GM12878 (cell line): ENCODE measurements at regions not wholly inside any gene's neighbourhood (a gene's known extent, or its start where the extent isn't known, plus 50 kb on each side); places are given as distances from the start of the nearest gene placed in this dataset.
A peak's percentile ranks its signal among the peaks of the same experiment; 100 is the strongest.

Experiments
- ATAC-seq: fragments of 200-7000 bp; cut with Tn5 transposase; 3 replicates; pipeline ENCODE4 v1.9.1; 2020; ENCODE audit warnings: mild to moderate bottlenecking, moderate library complexity
- BruUV-seq: library from RNA; stranded (reverse); fragments of 400-500 nt; replicated peaks from 2 replicates; lab custom pipeline; 2021; lab: Mats Ljungman, UMichigan
- CTCF ChIA-PET: fragments of 300-600 bp; sonication (Branson Sonifier 250); formaldehyde crosslinking; extraction: SDS; loops from one replicate; lab custom pipeline; 2021; ENCODE audit warnings: inconsistent platforms; lab: Yijun Ruan, JAX
- POLR2A ChIA-PET: fragments of 350-600 bp; formaldehyde crosslinking; extraction: SDS; loops from one replicate; lab custom pipeline; 2021; ENCODE audit warnings: inconsistent platforms; lab: Charles Lee
- RAD21 ChIA-PET: fragments of 300-600 bp; sonication (Branson Sonifier 250); formaldehyde crosslinking; loops from one replicate; lab custom pipeline; 2023; ENCODE audit warnings: antibody characterized with exemption; ENCODE audit not compliant: unreplicated experiment; lab: Charles Lee
- SMC1A ChIA-PET: fragments of 300-600 bp; sonication (Branson Sonifier 250); formaldehyde crosslinking; loops from one replicate; lab custom pipeline; 2023; ENCODE audit not compliant: unreplicated experiment, uncharacterized antibody; lab: Charles Lee
- DNase-seq: peaks from one replicate; pipeline ENCODE4 v3.0.0-alpha.2; 2011; ENCODE audit warnings: low read depth, low spot score
- FAIRE-seq: peaks from 3 replicates; lab custom pipeline; 2011; peaks lifted over from hg19 to GRCh38; lab: Jason Lieb, UNC
- H2AFZ ChIP-seq: 2 replicates; pipeline ENCODE4 v1.6.0; 2011; ENCODE audit warnings: low read depth, low read length, control low read depth; ENCODE audit not compliant: control insufficient read depth
- H3K27ac ChIP-seq: 2 replicates; pipeline ENCODE4 v1.5.1; 2011; ENCODE audit warnings: control low read depth; ENCODE audit not compliant: control insufficient read depth, insufficient read depth
- H3K27me3 ChIP-seq, 2 experiments: replicated peaks in 1 of 2; 2 replicates each; pipeline versions ENCODE4 v1.6.0 to v1.6.1; 2011; ENCODE audit warnings: low read length in 1 of 2; ENCODE audit not compliant: control insufficient read depth in 2 of 2, insufficient read depth in 2 of 2
- H3K36me3 ChIP-seq, 2 experiments: 2 replicates each; pipeline ENCODE4 v1.5.1; 2011; ENCODE audit warnings: low read length in 1 of 2; ENCODE audit not compliant: control insufficient read depth in 2 of 2, insufficient read depth in 2 of 2
- H3K4me1 ChIP-seq: 2 replicates; pipeline ENCODE4 v1.6.1; 2011; ENCODE audit warnings: mild to moderate bottlenecking, low read length, moderate library complexity, mixed read lengths; ENCODE audit not compliant: control insufficient read depth, insufficient read depth
- H3K4me2 ChIP-seq: 2 replicates; pipeline ENCODE4 v1.6.0; 2011; ENCODE audit warnings: control low read depth; ENCODE audit not compliant: control insufficient read depth, insufficient read depth
- H3K4me3 ChIP-seq: fragments of 200-600 bp; sonication (generic); 2 replicates; pipeline ENCODE4 v1.5.1; 2016
- H3K79me2 ChIP-seq: 2 replicates; pipeline ENCODE4 v1.6.0; 2011; ENCODE audit warnings: low read length; ENCODE audit not compliant: control insufficient read depth, insufficient read depth
- H3K9ac ChIP-seq: 2 replicates; pipeline ENCODE4 v1.8.0; 2011; ENCODE audit warnings: low read length, control low read depth, mixed read lengths; ENCODE audit not compliant: control insufficient read depth, insufficient read depth
- H3K9me3 ChIP-seq: replicated peaks from 3 replicates; pipeline ENCODE4 v1.5.1; 2011; ENCODE audit warnings: mild to moderate bottlenecking, low read length; ENCODE audit not compliant: control insufficient read depth, insufficient read depth
- H4K20me1 ChIP-seq: 2 replicates; pipeline ENCODE4 v1.6.0; 2011; ENCODE audit not compliant: control insufficient read depth, insufficient read depth
- BCL11A ChIP-seq: IDR thresholded peaks from 2 replicates; pipeline ENCODE4 v1.6.1; 2011; ENCODE audit warnings: low read depth, low read length
- CUX1 ChIP-seq: IDR thresholded peaks from 2 replicates; pipeline ENCODE4 v1.6.1; 2012; ENCODE audit warnings: improper control_type of control experiment, low read depth, low read length; ENCODE audit not compliant: insufficient replicate concordance
- IKZF1 ChIP-seq: fragments of 450-650 bp; conservative IDR thresholded peaks from 2 replicates; pipeline ENCODE4 v1.6.1; 2017; ENCODE audit warnings: antibody characterized with exemption, mild to moderate bottlenecking
- IKZF2 ChIP-seq, 2 experiments: fragments of 450-650 bp; IDR thresholded peaks; 2 replicates each; pipeline ENCODE4 v1.6.1; 2017; ENCODE audit warnings: mild to moderate bottlenecking in 2 of 2, moderate library complexity in 2 of 2
- MAX ChIP-seq: IDR thresholded peaks from 2 replicates; pipeline ENCODE4 v1.6.1; 2012; ENCODE audit warnings: low read depth, low read length, improper control_type of control experiment
- MTA2 ChIP-seq: fragments of 450-650 bp; IDR thresholded peaks from 2 replicates; pipeline ENCODE4 v1.6.1; 2016; ENCODE audit warnings: low read depth, mild to moderate bottlenecking, moderate library complexity
- NFIC ChIP-seq: IDR thresholded peaks from 2 replicates; pipeline ENCODE4 v1.6.1; 2012; ENCODE audit warnings: low read depth, mild to moderate bottlenecking, inconsistent platforms, low read length, moderate library complexity
- NR2C2 ChIP-seq: IDR thresholded peaks from 2 replicates; pipeline ENCODE4 v1.6.1; 2011; ENCODE audit warnings: borderline replicate concordance, low read depth; ENCODE audit not compliant: control insufficient read depth, insufficient read length
- RAD21 ChIP-seq: IDR thresholded peaks from 2 replicates; pipeline ENCODE4 v1.6.1; 2011; ENCODE audit warnings: mild to moderate bottlenecking, low read depth, low read length, moderate library complexity; ENCODE audit not compliant: insufficient read depth
- RCOR1 ChIP-seq: conservative IDR thresholded peaks from 2 replicates; pipeline ENCODE4 v1.6.1; 2012; ENCODE audit warnings: low read depth, low read length, improper control_type of control experiment
- SMC3 ChIP-seq: IDR thresholded peaks from 2 replicates; pipeline ENCODE4 v1.6.1; 2011; ENCODE audit warnings: low read length, improper control_type of control experiment, borderline replicate concordance
- WGBS: methylation state at CpG from one replicate; pipeline ENCODE4 v1.1.6; 2016; ENCODE audit warnings: low lambda C conversion rate; ENCODE audit not compliant: insufficient replicate concordance, insufficient coverage; ENCODE audit errors: missing lambda C conversion rate; 5-methylcytosine and 5-hydroxymethylcytosine counted together
- in situ Hi-C: fragments of 300-500 bp; cut with MboI; formaldehyde crosslinking; loops from 9 replicates; pipeline ENCODE4 v1.14.3; 2018; ENCODE audit warnings: mixed read lengths
- intact Hi-C: fragments of 100-400 bp; cut with micrococcal nuclease; formaldehyde crosslinking; loops from one replicate; pipeline ENCODE4 v1.14.2; 2022; ENCODE audit not compliant: unreplicated experiment
- TF ChIP-seq, protein P1 (sequence below): fragments of 150-350 bp; IDR thresholded peaks from 2 replicates; pipeline ENCODE4 v1.6.1; 2016; ENCODE audit warnings: low read depth, low read length
- TF ChIP-seq, protein P2 (sequence below): fragments of 450-650 bp; IDR thresholded peaks from 2 replicates; pipeline ENCODE4 v1.6.1; 2017; ENCODE audit warnings: borderline replicate concordance

DNA sequence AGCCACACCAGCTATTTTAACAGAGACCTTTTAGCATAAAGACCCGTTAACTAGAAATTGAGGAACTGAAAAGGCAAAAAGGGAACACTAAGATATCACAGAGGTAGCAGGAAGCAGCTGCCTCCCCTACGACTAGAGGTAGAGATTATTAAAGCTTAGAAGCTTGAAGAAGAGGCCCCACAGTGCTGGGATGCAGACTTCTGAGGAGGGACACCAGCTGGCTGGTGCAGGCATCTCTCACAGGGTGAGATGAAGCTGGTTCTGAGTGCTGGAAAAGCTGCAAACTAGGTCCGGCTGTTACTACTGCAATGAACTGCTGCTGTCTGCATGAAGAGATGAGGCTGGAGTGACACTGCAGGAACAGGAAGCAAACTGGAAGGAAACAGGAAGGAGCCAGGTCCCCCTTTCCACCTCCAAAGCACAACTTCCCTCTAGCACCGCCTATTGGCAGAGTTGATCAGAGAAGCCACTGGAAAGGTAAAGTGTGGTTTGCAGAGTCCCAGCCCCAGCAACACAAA, 61.2 kb upstream of the MRPS9 start:
- SMC1A ChIA-PET: interaction anchor here (0.9 to 1.9 kb wide), 10 partner anchors 8 to 133 kb away, joined by 3 to 8 read pairs (median 4); partner anchors contain the start of gene MRPS9
- ATAC-seq: peak; percentile 98
- CTCF ChIA-PET: interaction anchor here (0.9 to 1.7 kb wide), 8 partner anchors 13 to 143 kb away, joined by 3 to 6 read pairs (median 4); no protein-coding TSS in a partner anchor
- Histone ChIP-seq H3K27ac (no peak overlapping the region), H3K4me2 (0 out of 2 replicates have a peak overlapping the region, but pooled peaks have one; percentile 55), H3K9me3 (no peaks in the 10 kb centered on the region), H3K9ac (no peak overlapping the region), H3K79me2 (no peaks in the 10 kb centered on the region), H2AFZ (peak overlapping the region; percentile 55), H3K36me3 (no peaks in the 10 kb centered on the region), H3K27me3 (no peaks in the 10 kb centered on the region), H4K20me1 (no peaks in the 10 kb centered on the region), H3K4me1 (peaks cover 19% of the 10 kb centered on the region), H3K4me3 (no peak overlapping the region)
- RAD21 ChIA-PET: interaction anchor here (1.1 to 1.5 kb wide), 5 partner anchors 36 to 345 kb away, joined by 3 to 7 read pairs (median 4); partner anchors contain the start of gene MRPS9
- peak; percentile 91 for FAIRE-seq
- DNase-seq: peak; percentile 62
- no TSS peak for BruUV-seq
- in situ Hi-C loops (no loop called here), intact Hi-C loops (no loop called here)
- 2% methylated on average over 4 of the region's 4 CpGs for WGBS
- POLR2A ChIA-PET: interaction anchor here (0.5 kb wide), 1 partner anchor 68 kb away, joined by 4 read pairs; no protein-coding TSS in a partner anchor
- TF ChIP-seq SMC3 (peak; percentile 12; the same call in 1 of the 2 replicates), RAD21 (peak; percentile 39), BCL11A (peak; percentile 53; the same call in 1 of the 2 replicates), RCOR1 (peak; percentile 67; the same call in 1 of the 2 replicates), IKZF2 (IDR thresholded peaks at IDR 0.05) (peak; percentile 46 to 51; a peak in 3 of 4 replicates), NR2C2 (no peak), MAX (no peak), MTA2 (peak; percentile 51), NFIC (peak; percentile 39; the same call in 1 of the 2 replicates), IKZF1 (peak; percentile 82), CUX1 (no peak)
- TF ChIP-seq, protein P1, sequence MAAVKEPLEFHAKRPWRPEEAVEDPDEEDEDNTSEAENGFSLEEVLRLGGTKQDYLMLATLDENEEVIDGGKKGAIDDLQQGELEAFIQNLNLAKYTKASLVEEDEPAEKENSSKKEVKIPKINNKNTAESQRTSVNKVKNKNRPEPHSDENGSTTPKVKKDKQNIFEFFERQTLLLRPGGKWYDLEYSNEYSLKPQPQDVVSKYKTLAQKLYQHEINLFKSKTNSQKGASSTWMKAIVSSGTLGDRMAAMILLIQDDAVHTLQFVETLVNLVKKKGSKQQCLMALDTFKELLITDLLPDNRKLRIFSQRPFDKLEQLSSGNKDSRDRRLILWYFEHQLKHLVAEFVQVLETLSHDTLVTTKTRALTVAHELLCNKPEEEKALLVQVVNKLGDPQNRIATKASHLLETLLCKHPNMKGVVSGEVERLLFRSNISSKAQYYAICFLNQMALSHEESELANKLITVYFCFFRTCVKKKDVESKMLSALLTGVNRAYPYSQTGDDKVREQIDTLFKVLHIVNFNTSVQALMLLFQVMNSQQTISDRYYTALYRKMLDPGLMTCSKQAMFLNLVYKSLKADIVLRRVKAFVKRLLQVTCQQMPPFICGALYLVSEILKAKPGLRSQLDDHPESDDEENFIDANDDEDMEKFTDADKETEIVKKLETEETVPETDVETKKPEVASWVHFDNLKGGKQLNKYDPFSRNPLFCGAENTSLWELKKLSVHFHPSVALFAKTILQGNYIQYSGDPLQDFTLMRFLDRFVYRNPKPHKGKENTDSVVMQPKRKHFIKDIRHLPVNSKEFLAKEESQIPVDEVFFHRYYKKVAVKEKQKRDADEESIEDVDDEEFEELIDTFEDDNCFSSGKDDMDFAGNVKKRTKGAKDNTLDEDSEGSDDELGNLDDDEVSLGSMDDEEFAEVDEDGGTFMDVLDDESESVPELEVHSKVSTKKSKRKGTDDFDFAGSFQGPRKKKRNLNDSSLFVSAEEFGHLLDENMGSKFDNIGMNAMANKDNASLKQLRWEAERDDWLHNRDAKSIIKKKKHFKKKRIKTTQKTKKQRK: no peak
- TF ChIP-seq, protein P2, sequence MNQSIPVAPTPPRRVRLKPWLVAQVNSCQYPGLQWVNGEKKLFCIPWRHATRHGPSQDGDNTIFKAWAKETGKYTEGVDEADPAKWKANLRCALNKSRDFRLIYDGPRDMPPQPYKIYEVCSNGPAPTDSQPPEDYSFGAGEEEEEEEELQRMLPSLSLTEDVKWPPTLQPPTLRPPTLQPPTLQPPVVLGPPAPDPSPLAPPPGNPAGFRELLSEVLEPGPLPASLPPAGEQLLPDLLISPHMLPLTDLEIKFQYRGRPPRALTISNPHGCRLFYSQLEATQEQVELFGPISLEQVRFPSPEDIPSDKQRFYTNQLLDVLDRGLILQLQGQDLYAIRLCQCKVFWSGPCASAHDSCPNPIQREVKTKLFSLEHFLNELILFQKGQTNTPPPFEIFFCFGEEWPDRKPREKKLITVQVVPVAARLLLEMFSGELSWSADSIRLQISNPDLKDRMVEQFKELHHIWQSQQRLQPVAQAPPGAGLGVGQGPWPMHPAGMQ: no peak
